HT1080 (cell line): ENCODE measurements at regions not wholly inside any gene's neighbourhood (a gene's known extent, or its start where the extent isn't known, plus 50 kb on each side); places are given as distances from the start of the nearest gene placed in this dataset.
A peak's percentile ranks its signal among the peaks of the same experiment; 100 is the strongest.

Source experiments
- DNase-seq: peaks from one replicate; pipeline ENCODE4 v3.0.0-alpha.2; 2015; ENCODE audit warnings: low read depth

DNA sequence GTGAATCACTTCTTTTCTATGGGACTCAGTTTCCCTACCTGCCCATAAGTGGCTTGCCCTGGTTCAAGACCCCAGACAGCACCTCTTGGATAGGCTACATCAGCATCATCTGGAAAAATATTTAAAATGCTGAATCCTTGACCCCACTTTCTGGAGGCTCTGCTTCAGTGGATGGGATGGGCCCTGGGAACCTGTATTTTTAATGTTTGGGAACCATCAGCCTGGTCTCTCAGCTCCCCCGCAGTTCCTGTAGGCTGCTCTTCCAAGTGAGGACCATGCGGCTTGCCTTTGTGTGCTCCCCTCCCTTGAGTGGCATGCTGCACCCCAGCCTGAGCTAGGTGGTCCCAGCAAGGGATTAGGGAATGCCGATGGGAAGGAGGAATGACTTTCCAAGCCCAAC, 68.3 kb upstream of the CRHR1 start:
- no peak for DNase-seq

GRCh38 chr17:45718791-45719190, 65.3 kb upstream of the CRHR1 start:
- DNase-seq: no peak

- peak; percentile 91 for DNase-seq
These were observed 64.6 kb upstream of the CRHR1 start for GRCh38 chr17:45719335-45720071.

GRCh38 chr17:45720386-45720785, 63.7 kb upstream of the CRHR1 start:
- DNase-seq: no peak

GRCh38 chr17:45722161-45722560, 62.0 kb upstream of the CRHR1 start:
- DNase-seq: peak; percentile 35

DNA sequence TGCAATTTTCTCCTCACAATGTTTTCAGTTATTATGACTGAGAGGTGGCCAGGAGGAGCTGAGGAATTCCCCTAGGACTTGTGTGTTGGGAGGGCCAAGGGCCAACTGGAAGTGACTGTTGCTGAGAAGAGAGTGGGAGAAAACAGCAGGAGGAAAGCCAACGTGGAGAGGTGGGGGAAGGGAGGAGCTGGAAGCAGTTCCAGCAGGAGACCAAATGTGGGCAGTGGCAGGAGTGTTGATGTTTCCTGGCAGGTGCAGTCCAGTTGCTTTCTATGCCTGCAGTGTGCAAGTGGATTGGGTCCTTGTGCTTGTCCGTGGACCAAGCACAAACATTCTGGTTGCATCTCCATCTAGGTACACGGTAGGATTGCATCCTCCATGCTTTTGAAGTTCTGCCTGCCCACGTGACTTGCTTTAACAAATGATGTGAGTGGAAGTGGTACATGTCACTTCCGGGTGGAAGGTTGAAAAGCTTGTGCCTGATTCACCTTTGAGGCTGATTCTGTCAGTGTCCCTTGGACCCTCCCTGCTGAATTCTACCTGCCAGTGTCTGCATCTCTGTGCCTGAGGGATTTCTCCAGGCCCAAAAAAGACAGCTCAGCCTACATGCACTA, 54.7 kb upstream of the CRHR1 start:
- no peak for DNase-seq

GRCh38 chr17:45730192-45730591, 53.9 kb upstream of the CRHR1 start:
- DNase-seq: no peak

DNA sequence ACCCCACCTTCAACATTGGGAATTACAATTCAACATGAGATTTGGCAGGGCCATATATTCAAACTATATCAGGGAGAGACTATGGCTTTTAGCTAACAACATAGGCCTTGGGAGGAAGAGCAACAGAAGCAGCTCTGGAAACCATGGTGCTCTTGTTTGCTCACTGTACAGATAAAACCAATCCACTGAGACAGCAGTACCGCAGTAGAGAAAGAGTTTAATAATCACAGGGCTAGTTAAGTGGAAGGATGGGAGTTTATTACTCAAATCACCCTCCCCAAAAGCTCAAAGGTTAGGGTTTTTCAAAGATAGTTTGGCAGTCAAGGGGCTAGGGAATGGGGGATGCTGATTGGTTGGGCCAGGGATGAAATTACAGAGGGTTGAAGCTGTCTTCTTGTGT, 52.7 kb upstream of the CRHR1 start:
- DNase-seq: no peak

- no peak for DNase-seq
These were observed 51.1 kb upstream of the CRHR1 start for GRCh38 chr17:45732926-45733505.

- DNase-seq: no peak
These were observed 50.3 kb upstream of the CRHR1 start for GRCh38 chr17:45733781-45734180.
